ENCODE measurements at regions not wholly inside any gene's neighbourhood (a gene's known extent, or its start where the extent isn't known, plus 50 kb on each side); places are given as distances from the start of the nearest gene placed in this dataset.

DNA sequence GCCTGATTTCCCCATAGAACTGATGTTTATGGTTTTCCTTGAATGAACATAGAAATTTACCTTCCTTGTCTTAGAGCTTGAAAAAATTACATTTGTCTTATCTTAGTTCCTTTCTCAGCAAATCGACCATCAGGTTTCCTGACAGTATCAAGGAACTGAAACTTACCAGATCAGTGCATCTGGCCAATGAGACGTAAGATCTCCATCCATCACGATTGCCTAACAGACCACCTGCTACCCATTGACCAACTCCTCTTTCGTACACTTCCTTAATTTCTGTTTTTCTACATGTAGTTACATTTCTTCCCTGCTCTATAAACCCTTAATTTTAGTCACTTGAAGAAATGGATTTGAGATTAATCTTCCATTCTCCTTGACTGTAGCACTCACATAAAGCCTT, 57.4 kb upstream of the TMPRSS15 start:
- no peak for DNase-seq

DNA sequence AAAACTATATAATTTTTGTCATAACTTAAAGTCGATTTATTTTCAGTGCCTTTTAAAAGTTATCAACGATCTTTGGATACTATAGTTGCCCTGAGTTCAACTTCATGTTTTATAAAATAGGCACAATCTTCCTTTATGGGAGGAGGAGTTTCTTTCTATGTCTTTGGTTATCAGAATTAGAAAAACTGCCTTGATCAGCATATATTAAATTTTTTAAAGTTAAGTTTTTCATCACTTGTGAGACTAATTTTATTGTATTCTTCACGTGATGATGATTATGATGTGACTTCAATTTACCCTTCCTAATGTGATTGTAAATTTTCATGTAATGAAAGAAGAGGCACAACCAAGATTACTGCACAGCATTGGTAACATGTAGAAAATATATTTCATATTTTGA, 58.2 kb upstream of the TMPRSS15 start:
- DNase-seq = no peak

DNA sequence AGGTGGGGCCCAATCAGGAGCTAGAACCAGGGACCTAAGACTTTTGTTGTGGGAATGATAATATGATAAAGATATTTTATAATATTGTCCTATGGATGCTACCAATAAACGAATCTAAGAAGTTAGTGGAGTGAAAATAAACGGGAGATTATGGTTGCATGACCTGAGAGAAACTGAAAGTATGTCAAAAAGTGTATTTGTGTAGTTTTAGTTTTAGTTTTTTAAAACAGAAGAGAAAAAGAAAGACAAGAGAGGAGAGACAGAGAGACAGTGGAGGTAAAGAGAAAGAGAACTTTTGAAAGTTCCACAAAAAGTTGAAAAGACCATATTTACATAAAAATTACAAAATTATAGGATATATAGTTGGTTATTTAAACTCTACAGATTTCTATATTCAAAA, 64.1 kb upstream of the TMPRSS15 start:
- no peak for DNase-seq

DNA sequence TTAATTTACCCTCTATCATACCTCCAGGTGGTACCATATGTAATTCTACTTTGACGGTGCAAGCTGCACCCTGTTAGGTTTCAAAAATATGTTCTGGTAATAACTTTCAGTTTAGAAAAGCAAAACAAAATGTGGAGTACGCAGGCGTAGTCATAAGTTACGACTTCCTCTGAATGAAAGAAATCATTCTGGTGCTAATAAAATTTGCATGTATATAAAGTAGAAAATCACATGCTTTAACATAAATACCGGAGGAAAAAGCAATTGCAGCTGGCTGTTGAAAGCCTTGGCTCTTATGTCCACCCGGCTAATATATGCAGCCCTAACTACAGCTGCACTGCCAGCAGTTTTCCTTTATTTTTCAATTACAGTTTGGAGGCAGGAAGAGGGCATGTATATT, 65.2 kb upstream of the TMPRSS15 start:
- no peak for DNase-seq

DNA sequence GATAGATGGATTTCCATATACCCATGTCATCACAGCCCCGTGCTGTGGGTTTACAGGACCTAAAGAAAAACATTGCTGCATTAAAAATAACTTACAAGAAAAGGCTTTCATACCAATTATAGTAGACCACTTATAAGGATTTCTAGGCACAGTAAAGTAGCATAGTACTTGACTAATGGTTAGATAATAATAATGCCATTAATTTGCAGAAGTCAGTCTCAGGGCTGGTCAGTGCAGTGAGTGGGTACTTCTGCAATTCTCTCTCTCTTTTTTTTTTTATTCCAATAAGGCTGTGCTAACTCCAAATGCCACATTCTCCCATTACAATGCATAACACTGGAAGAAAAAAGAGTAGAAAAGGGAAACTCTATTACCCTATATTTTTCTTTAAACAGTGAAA, 73.1 kb upstream of the TMPRSS15 start:
- DNase-seq = no peak

DNA sequence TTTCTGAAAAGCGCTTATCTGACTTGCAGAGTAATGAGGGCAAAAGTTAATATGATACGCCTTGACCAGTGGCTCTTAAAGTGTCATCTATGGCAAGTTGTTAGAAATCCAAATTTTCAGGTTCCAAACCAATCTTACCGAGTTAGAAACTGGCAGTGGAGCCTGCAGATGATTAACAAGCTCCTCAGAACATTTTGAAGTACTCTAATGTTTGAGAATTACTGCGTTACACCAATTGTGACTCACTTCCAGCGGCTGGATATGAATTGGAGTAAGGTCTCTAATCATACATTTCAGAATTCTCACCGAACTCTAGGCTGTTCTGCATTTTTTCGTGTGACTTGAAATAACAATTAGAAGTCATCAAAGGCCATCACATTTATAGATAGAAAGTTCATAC, 73.5 kb upstream of the TMPRSS15 start:
- DNase-seq = no peak

DNA sequence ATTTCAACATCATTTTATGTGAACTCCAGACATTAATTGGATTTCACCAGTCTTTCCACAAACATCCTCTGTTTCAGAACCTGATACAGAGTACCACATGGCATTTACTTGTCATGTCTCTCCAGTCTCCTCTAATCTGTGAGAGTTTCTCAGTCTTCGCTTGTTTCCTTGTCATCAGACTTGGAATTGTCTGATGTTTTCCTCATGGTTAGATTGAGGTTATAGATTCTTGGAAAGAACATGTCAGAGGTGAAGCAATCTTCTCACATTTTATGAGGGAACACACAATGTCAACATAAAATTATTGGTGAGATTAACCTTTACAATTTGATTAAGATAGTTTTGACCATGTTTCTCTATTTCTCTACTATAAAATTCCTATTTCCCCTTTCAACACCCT, 74.9 kb upstream of the TMPRSS15 start:
- DNase-seq = no peak

DNA sequence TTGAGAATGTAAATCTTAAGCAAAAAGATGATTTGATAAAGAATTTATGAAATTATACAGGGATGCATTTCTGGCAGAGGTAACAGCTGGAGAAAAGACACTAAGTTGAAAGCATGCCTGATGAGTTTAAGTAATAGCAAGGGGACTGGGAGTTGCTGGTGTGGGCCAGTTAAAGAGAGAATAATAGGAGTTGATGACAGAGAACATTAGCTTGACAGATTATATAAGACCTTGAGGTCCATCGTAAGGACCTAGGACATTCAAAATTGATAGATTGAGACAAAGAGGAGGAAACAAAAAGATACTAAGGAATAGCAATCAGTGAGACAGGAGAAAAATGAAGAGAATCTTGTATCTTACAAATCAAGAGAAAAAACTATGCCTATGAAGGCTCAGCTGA, 84.7 kb upstream of the TMPRSS15 start:
- DNase-seq = no peak

DNA sequence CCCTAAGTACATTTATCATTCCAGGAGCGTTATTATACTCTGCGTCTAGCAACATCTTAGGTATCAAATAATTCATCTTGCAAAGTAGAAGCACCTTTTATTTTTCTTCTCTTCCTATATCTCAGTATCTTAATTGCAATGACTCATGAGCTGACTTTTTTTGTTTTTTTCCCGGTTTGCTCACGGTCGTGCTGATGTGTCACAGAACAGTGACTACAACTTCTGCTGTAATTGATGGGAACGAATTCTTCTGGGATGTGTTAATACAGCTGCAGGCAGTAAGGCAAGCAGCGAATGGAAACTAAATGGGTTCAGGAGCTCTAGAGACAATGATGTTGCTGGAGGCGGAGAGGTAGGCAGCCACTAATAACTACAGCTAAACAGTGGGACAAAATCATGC, 89.8 kb upstream of the TMPRSS15 start:
- DNase-seq = no peak

DNA sequence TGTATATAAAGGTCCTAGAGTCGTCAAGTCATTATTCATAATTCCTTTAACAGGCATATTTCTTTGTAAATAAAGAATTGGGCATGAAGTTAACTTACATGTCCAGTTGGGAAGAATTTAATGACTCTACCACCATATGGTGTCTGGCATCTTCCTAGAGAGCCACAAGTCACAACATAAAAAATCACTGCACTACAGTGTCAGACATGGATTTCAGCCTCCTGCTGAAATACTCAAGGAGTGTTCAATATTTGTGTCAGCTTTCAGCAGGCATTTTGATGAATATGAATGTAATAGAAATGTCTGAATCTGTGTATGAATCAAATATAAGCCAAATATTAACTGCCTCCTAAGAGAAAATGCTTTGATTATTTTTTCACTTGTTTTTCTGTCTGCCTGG, 91.9 kb upstream of the TMPRSS15 start:
- no peak for DNase-seq

DNA sequence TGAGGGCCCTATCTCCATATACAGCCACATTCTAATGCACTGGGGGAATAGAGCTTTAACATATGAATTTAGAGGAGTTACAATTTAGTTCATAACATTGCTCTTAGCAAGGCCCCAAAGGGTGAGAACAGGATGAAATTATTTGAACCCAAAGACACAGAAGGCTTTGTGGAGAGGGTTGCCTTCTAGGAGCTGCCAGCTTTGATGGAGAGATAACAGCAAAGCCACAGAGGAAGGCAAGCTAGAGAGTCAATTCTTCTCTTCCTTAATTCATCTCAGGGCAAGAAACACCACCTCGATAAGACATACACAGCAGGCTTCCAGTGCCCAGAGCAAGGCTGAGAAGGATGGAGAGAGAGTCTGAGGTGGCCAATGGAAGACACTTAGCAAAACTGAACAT, 94.8 kb upstream of the TMPRSS15 start:
- no peak for DNase-seq

DNA sequence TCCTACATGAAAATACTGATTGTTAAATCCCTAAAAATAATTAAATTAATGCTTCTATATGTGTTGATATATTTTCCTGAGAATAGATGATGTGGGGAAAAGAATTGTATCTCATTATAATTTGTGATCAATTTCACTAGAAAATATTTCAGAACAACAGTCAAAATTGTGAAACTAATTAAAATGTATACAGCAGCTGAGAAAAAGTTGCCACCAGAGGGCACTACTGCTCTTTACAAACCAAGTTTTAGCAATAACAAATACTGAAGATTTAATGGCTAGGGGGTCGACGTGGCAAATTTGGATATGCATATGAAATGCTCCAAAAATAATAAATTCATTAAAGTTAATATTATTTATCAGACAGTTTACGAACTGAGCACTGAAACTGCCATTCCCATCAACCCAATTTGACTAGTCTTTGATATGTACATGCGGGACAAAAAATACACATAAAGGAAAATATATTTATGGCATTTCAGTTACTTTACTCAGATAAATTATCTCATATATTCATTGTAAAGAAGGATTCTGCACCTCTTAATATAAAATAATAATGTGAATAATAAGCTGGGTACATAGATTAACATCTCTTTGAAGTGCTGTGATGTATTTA, 96.3 kb upstream of the TMPRSS15 start:
- DNase-seq = peak in 1 of 2 donors; percentile 2

DNA sequence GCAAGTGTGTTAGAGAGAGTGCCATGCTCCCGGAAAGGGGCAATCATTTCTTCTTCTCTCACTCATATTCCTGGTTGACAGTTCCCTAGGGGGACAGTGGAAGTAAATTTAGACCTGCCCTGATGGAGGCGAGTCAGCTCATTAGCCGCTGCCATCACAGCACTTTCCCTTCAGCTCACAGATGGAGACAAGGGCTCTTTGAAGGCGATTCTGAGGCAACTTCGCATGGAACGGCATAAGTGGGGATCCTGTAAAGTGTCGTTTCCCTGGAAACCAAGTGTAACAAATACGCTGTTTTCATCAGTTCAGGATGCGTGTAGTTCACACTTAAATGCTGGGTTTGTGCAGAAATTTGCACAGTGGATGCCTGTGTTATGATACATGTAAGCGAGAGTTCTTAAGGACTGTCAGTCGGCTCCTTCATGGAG, 114.5 kb upstream of the TMPRSS15 start:
- DNase-seq = no peak

DNA sequence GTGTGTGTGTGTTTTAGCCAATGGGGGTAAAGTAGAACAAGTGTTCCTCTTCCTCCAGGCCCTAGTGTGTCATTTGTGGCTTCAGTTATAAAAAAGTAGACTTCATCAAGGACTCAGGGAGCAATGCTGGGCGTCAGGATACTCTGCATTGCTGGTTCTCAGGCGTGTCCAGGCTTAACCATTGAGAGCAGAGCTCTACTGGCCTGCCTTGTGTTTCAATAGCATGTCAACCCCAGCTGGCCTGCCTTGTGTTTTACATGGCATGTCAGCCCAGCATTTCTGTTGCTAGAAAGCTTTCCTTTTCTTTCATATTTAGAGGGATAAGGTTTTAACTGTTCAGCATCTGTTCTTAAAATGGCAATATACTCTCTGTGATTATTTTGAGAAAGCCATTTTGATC, 117.6 kb upstream of the TMPRSS15 start:
- DNase-seq = no peak

DNA sequence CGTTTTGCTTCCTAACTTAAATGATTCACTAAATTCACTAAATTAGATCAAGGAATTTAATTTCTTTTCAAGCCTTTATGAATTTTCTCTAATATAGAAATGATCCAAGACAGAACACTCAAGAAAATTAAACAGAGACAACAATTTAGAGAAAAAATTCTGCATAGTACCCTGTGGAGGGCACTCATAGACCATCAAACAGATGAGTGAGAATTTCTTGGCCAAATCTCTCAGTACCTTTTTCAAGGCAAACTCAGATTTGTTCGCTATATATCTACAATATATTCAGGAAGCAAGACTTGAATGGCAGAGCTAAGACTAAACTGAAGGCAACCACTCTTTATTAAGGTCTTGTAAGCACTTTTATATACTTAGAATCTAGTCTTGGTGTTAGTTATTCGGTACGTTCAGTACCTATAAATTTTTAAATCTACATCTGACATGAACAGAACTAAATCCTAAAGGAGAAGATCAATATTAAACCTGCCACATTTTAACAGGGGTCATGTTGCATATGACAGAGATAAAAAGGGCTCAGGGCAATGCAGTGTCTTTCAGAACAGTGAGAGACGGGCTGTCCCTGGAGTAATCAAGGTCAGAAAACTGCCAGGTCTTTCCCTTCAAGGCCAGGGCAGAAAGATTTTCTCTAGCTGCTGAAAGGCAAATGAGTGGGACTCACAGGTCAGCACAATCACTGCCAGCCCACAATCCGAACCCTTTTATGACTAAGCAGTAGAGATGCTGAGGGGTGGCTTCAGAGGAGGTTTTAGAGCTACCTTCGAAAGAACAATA, 118.8 kb upstream of the TMPRSS15 start:
- DNase-seq = no peak

DNA sequence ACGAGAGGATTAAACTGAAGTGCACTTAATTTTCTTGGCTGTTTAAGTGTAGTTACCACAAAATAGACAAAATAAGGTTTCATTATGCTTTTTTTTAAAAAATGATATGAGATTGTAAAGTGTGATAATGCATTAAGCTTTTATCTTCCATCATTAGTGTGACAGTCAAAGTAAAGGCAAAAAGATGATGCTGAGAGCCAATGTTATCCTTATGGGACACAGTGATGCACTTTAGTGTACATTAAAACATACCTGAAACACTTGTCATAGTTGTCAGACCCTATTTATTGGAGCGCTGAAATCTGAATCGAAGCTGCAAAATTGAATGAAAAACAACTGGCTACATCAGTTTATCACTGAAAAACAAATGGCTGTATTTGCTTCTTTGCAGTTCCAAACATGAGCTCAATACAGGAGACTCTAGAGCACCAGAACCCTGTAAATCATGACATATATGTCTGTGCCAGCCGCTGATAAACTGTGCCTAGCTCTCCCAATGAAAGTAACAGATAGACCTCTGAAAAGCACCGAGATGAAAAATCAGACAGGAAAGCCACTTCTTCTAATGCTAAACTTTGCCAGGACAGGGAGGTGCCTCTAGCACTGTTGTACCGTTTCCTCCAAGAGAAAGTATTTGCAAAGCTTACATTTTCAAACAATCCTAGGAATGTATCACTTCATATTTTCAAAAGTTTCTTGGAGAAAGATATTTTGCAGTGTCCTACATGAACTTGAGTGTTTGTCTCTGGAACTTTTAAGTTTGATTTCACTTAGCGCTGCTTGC, 120.7 kb upstream of the TMPRSS15 start:
- DNase-seq = no peak

DNA sequence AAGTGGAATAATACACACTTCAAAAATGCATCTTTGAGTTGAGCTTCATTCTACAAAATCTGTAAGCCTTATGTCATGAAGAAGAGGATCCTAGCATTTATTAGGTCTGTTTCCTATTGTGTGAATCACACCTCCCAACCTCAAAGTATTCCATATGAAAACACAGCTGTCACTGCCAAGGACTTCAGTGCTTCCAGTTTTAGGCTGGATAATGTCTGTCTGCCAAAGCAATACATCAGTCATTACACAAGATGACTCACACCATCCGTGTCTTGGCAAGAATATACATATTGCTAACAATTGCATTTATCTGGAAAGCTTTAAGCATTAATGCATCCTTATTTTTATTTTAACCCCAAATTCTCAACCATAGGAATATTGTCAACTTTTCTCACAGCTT, 125.7 kb upstream of the TMPRSS15 start:
- DNase-seq = no peak

DNA sequence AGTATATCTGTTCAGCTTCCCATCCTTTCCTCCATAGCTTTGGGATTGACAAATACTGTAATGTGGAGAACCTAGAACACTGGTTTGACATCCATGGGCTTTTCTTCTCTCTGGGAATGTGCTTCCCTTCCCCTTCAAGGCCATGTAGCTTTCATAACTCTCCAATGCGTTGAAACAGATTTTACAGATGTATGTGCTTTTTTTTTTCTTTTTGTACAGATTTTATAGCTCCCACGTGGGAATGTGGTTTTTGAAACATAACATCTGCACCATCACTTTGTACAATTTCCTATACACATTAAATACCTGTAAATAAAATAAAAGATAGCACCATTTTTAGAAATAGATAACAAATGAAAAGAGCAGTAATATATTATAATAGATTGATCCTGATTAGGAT, 138.5 kb upstream of the TMPRSS15 start:
- DNase-seq = no peak

DNA sequence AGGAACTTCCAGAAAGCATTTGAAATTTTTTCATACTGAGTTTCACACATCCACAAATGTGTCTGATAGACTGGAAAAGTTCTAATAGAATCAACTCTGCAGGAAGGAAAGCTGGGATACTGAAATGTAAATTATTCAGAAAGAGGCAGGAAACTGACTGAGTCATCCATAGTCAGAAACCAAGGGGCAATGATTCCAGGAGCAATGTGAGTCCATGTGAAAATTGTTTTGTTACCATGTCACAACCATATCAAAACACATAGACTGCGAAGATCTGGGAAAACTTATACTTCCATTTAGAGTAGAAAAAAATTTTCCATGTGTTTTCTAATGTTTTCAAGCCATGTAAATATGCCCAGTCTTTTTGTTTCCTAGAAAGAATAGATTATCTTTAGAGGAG, 142.3 kb upstream of the TMPRSS15 start:
- no peak for DNase-seq

DNA sequence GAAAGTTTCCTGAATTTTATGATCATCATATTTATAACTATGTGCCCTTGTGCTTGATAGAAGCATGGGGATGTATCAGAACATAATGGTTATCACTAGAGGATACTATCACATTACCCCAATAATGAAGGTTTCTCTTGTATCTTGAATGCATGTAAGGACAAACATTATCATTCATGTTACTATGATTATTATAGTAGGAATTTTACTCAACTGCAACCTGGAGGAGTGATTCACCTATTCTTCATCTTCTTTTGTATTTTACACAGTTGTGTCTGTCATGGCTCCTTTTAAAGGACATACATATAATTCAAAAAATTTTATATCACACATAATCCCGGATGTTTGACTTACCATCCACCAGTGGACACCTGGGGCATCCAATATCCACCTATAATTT, 143.8 kb upstream of the TMPRSS15 start:
- no peak for DNase-seq

DNA sequence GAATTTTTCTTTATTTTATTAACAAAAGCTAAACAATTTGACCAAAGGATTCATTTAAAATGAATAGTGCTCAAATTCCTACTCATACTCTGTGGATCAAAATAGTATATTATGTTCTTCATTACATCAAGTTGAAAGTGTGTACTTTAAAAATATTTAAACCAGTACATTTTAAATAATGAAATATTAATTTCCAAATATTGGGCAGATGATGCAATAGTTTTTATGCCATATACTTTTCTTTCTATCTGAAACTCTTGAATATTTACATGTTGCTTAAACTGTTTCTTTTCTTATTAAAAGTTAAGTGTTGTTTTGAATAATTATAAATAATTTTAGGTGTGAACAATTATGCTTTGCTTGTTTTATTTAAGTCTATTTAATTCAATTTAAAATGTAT, 144.7 kb upstream of the TMPRSS15 start:
- DNase-seq = no peak

DNA sequence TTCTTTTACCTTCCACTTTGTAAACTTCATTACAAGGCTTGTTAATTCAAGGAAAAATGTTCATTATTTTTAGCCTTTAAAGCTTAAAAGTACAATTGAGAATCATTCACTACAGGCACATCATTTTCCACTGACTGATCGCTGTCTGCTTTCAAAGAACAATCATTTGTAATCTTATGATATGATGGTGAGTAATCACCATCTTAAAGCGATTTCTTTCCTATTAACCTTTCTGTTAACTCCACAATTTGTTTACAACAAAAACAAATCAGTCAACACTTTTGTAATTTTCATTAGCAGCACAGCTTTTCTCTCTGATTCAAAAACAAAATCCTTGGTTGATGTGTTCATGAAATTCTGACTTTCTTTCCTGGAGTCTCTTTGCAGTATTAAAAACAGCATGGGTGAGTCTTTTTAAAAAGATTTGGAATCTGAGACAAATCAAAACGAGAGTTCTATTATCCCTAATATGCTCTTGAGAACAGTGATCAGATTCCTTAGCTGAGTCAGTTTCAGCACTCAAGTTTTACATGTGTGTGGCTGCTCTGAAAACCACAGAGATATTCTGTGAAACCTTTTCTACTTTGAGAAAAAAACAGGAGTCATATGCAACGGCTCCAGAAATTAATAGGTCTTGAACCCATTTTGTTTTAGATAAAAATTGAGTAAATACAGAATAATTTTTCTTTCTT, 145.8 kb upstream of the TMPRSS15 start:
- DNase-seq = no peak

DNA sequence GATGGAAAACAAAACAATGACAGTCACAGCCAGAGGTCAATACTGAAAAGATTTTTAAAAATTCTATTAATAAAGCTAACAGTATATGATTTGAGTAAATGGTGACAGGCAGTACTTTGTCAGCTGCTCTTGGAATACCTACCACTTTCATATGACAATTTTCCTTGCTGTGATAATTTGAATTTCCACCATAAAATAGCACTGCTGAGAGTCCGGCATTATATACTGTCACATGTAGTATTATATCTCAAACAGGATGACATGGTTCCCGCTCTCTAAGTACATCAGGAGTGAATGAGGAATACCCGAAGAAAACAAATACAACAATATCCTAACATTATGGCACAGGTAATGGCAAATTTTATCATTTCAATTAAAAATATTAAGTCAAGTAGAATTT, 146.8 kb upstream of the TMPRSS15 start:
- DNase-seq = no peak

DNA sequence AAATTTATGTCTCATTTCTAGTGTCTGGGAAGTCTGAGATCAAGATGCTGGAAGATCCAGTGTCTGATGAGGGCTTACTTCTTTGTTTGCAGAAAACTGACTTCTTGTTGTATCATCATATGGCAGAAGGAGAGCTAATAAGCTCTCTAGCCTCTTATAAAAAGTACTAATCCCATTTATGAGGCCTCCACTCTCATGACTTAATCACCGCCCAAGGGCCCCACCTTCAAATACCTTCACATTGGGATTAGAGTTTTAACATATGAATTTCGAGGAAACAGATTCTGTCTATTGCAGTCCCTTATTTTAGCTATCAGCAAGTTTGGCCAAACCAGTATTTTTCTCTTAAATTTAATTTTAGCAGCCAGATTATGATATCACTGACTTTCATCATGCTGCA, 150.2 kb upstream of the TMPRSS15 start:
- no peak for DNase-seq

Measured in bone marrow (tissue), 2 donors.